ENCODE measurements at regions not wholly inside any gene's neighbourhood (a gene's known extent, or its start where the extent isn't known, plus 50 kb on each side); places are given as distances from the start of the nearest gene placed in this dataset.

- TF ChIP-seq POLR2AphosphoS5 (IDR thresholded peaks at IDR 0.05; ENCODE audit: low read depth, low read length) (no peak), REST (IDR thresholded peaks at IDR 0.05; ENCODE audit: insufficient read depth in 1 of 2, low read depth in 2 of 2, low read length in 2 of 2) (no peak), SIN3A (IDR thresholded peaks at IDR 0.05; ENCODE audit: borderline replicate concordance, insufficient read depth, low read length) (no peak), TAF1 (IDR thresholded peaks at IDR 0.05; ENCODE audit: borderline replicate concordance, insufficient read depth, low read length) (no peak)
Measured at GRCh38 chr20:56195946-56196345, 52.6 kb upstream of the MC3R start.

Measured in PFSK-1 (cell line).